Mesendoderm (in vitro differentiated cells): ENCODE measurements at regions not wholly inside any gene's neighbourhood (a gene's known extent, or its start where the extent isn't known, plus 50 kb on each side); places are given as distances from the start of the nearest gene placed in this dataset.
"Not testable (repeated sequence)": the region's sequence is repeated elsewhere in the genome, so short reads cannot be mapped to it uniquely, and the experiment has no call there.

ENCODE experiments used
- DNase-seq: peaks from one replicate; pipeline ENCODE4 v3.0.0; 2013
- H2AK5ac ChIP-seq: 2 replicates; pipeline ENCODE4 v1.6.1; 2013; ENCODE audit warnings: low read length, inconsistent platforms
- H2BK120ac ChIP-seq: 2 replicates; pipeline ENCODE4 v1.6.1; 2013; ENCODE audit warnings: low read depth, mild to moderate bottlenecking, low read length, moderate library complexity, mixed read lengths
- H2BK15ac ChIP-seq: replicated peaks from 2 replicates; pipeline ENCODE4 v1.6.1; 2013; ENCODE audit warnings: low read depth, mild to moderate bottlenecking, moderate library complexity
- H2BK5ac ChIP-seq: 2 replicates; pipeline ENCODE4 v1.6.1; 2013; ENCODE audit warnings: low read length, inconsistent platforms
- H3K18ac ChIP-seq: 2 replicates; pipeline ENCODE4 v1.6.1; 2013; ENCODE audit warnings: mild to moderate bottlenecking, low read length, mixed read lengths
- H3K23ac ChIP-seq: one replicate; pipeline ENCODE4 v1.6.1; 2013; ENCODE audit warnings: low read length
- H3K27ac ChIP-seq: 2 replicates; pipeline ENCODE4 v1.5.1; 2013; ENCODE audit warnings: low read depth, mild to moderate bottlenecking, inconsistent platforms, low read length, moderate library complexity
- H3K27me3 ChIP-seq: 2 replicates; pipeline ENCODE4 v1.6.1; 2013; ENCODE audit warnings: low read length, control low read depth, mild to moderate bottlenecking, inconsistent platforms; ENCODE audit not compliant: insufficient read depth, poor library complexity
- H3K36me3 ChIP-seq: 2 replicates; pipeline ENCODE4 v1.6.1; 2013; ENCODE audit warnings: low read length, inconsistent platforms; ENCODE audit not compliant: control insufficient read depth, insufficient read depth
- H3K4ac ChIP-seq: one replicate; pipeline ENCODE4 v1.6.1; 2013; ENCODE audit warnings: low read depth, mild to moderate bottlenecking, low read length, moderate library complexity
- H3K4me1 ChIP-seq: 2 replicates; pipeline ENCODE4 v1.6.1; 2013; ENCODE audit warnings: low read depth, low read length, inconsistent platforms; ENCODE audit not compliant: control insufficient read depth
- H3K4me2 ChIP-seq: 2 replicates; pipeline ENCODE4 v1.6.1; 2013; ENCODE audit warnings: low read length
- H3K4me3 ChIP-seq: 2 replicates; pipeline ENCODE4 v1.5.1; 2013; ENCODE audit warnings: mild to moderate bottlenecking, low read length
- H3K56ac ChIP-seq: one replicate; pipeline ENCODE4 v1.6.1; 2013; ENCODE audit warnings: low read length
- H3K79me1 ChIP-seq: 2 replicates; pipeline ENCODE4 v1.6.1; 2013; ENCODE audit warnings: low read length, inconsistent platforms
- H3K79me2 ChIP-seq: 2 replicates; pipeline ENCODE4 v1.6.1; 2013; ENCODE audit warnings: mild to moderate bottlenecking, low read length; ENCODE audit not compliant: control insufficient read depth, insufficient read depth
- H3K9ac ChIP-seq: 2 replicates; pipeline ENCODE4 v1.6.1; 2013; ENCODE audit warnings: low read length, inconsistent platforms
- H4K5ac ChIP-seq: one replicate; pipeline ENCODE4 v1.6.1; 2013; ENCODE audit warnings: low read length
- H4K8ac ChIP-seq: one replicate; pipeline ENCODE4 v1.6.1; 2013; ENCODE audit warnings: low read depth, mild to moderate bottlenecking, control low read depth, low read length, moderate library complexity
- WGBS: extraction: QIAGEN DNeasy Blood & Tissue Kit; methylation state at CpG from one replicate; pipeline ENCODE4 v1.1.7; 2013; ENCODE audit warnings: low lambda C conversion rate, missing lambda C conversion rate; ENCODE audit not compliant: insufficient coverage; ENCODE audit errors: extremely low coverage; 5-methylcytosine and 5-hydroxymethylcytosine counted together

DNA sequence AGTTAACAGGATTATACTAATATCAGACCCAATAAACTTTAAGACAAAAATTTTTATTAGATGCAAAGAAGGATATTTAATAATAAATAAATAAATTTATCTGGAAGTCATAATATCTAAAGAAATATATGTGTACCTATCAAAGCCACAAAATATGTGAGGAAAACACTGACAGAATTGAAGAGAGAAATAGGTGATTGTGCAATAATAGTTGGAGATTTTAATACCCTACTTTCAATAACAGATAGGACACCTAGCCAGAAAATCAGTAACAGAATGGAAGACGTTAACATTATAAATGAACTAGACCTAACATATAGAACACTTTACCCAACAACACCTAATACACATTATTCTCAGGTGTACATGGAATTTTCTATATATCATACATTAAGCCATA, 541.4 kb upstream of the SMC2 start:
- Histone ChIP-seq H2BK120ac (no peak overlapping the region), H3K18ac (no peak overlapping the region), H3K4me1 (no peaks in the 10 kb centered on the region), H4K8ac (no peak overlapping the region), H3K79me2 (no peaks in the 10 kb centered on the region), H3K4me2 (no peak overlapping the region), H3K56ac (no peak overlapping the region), H3K23ac (no peak overlapping the region), H3K27ac (no peak overlapping the region), H4K5ac (no peak overlapping the region), H2BK5ac (no peak overlapping the region), H2BK15ac (no peak overlapping the region), H3K9ac (no peak overlapping the region), H3K4me3 (no peak overlapping the region), H3K4ac (no peak overlapping the region), H2AK5ac (no peak overlapping the region), H3K36me3 (no peaks in the 10 kb centered on the region), H3K27me3 (no peaks in the 10 kb centered on the region), H3K79me1 (no peaks in the 10 kb centered on the region)
- WGBS = no CpG with 5 or more reads among the region's 1 CpG
- no peak for DNase-seq

DNA sequence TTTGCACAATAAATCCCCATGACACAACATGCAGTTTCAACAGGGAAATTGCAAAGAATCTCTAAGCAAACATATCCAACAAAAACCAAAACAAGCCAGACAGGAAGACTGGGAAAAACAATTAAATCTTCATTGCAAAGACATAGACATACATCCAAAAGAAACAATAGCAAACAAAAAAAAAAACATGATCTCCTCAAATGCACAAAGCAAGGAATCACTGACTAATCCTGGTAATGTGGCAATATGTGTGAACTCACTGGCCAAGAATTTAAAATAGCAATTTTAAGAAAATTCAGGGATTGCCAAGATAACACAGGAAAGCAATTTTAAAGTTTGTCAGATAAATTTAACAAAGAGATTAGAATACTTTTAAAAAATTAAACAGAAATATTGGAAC, 520.1 kb upstream of the SMC2 start:
- no peak overlapping the region for H3K4me2 ChIP-seq
- no peak overlapping the region for H2BK120ac ChIP-seq
- no peak overlapping the region for H3K18ac ChIP-seq
- H3K23ac ChIP-seq = no peak overlapping the region
- H3K4ac ChIP-seq = no peak overlapping the region
- H3K9ac ChIP-seq = no peak overlapping the region
- H3K79me1 ChIP-seq = no peaks in the 10 kb centered on the region
- H4K5ac ChIP-seq = no peak overlapping the region
- no peak overlapping the region for H2AK5ac ChIP-seq
- H3K27ac ChIP-seq = no peak overlapping the region
- no peaks in the 10 kb centered on the region for H3K27me3 ChIP-seq
- no peaks in the 10 kb centered on the region for H3K36me3 ChIP-seq
- H4K8ac ChIP-seq = no peak overlapping the region
- H3K4me3 ChIP-seq = no peak overlapping the region
- H3K79me2 ChIP-seq = no peaks in the 10 kb centered on the region
- H2BK15ac ChIP-seq = no peak overlapping the region
- no peak overlapping the region for H2BK5ac ChIP-seq
- DNase-seq = no peak
- no peak overlapping the region for H3K56ac ChIP-seq
- no peaks in the 10 kb centered on the region for H3K4me1 ChIP-seq

DNA sequence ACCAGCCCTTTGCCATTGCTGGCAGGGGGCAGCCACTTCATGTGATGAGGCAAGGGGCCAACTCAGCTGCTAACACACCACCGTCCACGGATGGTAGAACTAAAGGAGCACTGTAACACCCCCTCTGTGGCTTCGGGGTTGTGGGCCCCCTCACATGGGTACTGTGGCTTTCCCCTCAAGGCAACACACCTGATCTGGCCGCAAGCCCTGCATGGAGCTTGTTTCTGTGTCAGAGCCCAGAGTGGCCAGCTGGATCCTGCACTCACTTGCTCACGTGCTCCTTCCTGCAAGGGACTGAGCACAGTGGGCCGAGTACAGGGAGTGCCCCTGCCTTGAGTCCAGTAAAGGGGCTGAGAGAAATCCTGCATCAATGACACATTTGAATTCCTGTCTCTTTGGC, 507.4 kb upstream of the SMC2 start:
- no peak overlapping the region for H3K4me3 ChIP-seq
- no peaks in the 10 kb centered on the region for H3K79me2 ChIP-seq
- no peak overlapping the region for H3K27ac ChIP-seq
- no peaks in the 10 kb centered on the region for H3K4me1 ChIP-seq
- no peaks in the 10 kb centered on the region for H3K36me3 ChIP-seq
- no peaks in the 10 kb centered on the region for H3K27me3 ChIP-seq
- H2BK120ac ChIP-seq = no peak overlapping the region
- no peak overlapping the region for H2AK5ac ChIP-seq
- WGBS = no CpG with 5 or more reads among the region's 6 CpGs
- no peak overlapping the region for H3K4me2 ChIP-seq
- H2BK5ac ChIP-seq = no peak overlapping the region
- H3K18ac ChIP-seq = no peak overlapping the region
- H3K9ac ChIP-seq = no peak overlapping the region
- H3K79me1 ChIP-seq = no peaks in the 10 kb centered on the region
- DNase-seq = no peak
- H4K5ac ChIP-seq = no peak overlapping the region
- no peak overlapping the region for H4K8ac ChIP-seq
- no peak overlapping the region for H3K4ac ChIP-seq
- H2BK15ac ChIP-seq = no peak overlapping the region
- H3K56ac ChIP-seq = no peak overlapping the region
- H3K23ac ChIP-seq = no peak overlapping the region

DNA sequence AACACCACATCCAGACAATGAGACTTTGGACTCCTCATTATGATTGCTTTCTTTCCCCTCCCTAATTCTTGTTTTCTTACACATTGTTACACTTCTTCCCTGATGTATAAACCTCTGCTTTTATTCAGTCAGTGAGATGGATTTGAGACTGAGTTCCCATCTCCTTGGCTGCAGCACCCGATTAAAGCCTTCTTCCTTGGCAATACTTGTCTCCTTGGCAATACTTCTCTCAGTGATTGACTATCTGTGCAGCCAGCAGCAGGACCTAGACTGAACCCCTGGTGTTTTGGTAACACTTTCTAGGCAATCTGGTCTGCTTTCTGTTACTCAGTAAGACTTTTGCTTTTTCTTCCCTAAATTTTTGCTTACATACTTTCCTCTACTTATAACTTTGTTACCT, 492.8 kb upstream of the SMC2 start:
- no peak overlapping the region for H3K23ac ChIP-seq
- no peak overlapping the region for H2BK120ac ChIP-seq
- H4K5ac ChIP-seq = no peak overlapping the region
- no peaks in the 10 kb centered on the region for H3K79me2 ChIP-seq
- H2BK5ac ChIP-seq = no peak overlapping the region
- DNase-seq = no peak
- no peak overlapping the region for H4K8ac ChIP-seq
- H3K56ac ChIP-seq = no peak overlapping the region
- no peak overlapping the region for H3K4ac ChIP-seq
- H2AK5ac ChIP-seq = no peak overlapping the region
- no peak overlapping the region for H3K27ac ChIP-seq
- H3K18ac ChIP-seq = no peak overlapping the region
- no peaks in the 10 kb centered on the region for H3K4me1 ChIP-seq
- H3K9ac ChIP-seq = no peak overlapping the region
- no peak overlapping the region for H3K4me2 ChIP-seq
- H3K4me3 ChIP-seq = no peak overlapping the region
- no peaks in the 10 kb centered on the region for H3K27me3 ChIP-seq
- H3K36me3 ChIP-seq = no peaks in the 10 kb centered on the region
- no peaks in the 10 kb centered on the region for H3K79me1 ChIP-seq
- WGBS = no CpG with 5 or more reads among the region's 1 CpG
- no peak overlapping the region for H2BK15ac ChIP-seq

DNA sequence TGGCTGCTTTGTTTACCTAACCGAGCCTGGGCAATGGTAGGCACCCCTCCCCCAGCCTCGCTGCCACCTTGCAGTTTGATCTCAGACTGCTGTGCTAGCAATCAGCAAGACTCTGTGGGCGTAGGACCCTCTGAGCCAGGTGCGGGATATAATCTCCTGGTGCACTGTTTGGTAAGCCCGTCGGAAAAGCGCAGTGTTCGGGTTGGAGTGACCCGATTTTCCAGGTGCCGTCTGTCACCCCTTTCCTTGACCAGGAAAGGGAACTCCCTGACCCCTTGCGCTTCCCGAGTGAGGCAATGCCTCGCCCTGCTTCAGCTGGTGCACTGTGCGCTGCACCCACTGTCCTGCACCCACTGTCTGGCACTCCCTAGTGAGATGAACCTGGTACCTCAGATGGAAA, 482.2 kb upstream of the SMC2 start:
- H2BK5ac ChIP-seq, H3K23ac ChIP-seq, H3K9ac ChIP-seq, H2BK15ac ChIP-seq, H4K8ac ChIP-seq, H2BK120ac ChIP-seq, DNase-seq, H3K56ac ChIP-seq, H3K79me2 ChIP-seq, H4K5ac ChIP-seq, H3K4me1 ChIP-seq, H3K18ac ChIP-seq, H3K36me3 ChIP-seq, H3K4me2 ChIP-seq, H3K27me3 ChIP-seq, H3K4ac ChIP-seq, H3K27ac ChIP-seq, H3K79me1 ChIP-seq, H3K4me3 ChIP-seq, H2AK5ac ChIP-seq: not testable (repeated sequence)
- no CpG with 5 or more reads among the region's 14 CpGs for WGBS

DNA sequence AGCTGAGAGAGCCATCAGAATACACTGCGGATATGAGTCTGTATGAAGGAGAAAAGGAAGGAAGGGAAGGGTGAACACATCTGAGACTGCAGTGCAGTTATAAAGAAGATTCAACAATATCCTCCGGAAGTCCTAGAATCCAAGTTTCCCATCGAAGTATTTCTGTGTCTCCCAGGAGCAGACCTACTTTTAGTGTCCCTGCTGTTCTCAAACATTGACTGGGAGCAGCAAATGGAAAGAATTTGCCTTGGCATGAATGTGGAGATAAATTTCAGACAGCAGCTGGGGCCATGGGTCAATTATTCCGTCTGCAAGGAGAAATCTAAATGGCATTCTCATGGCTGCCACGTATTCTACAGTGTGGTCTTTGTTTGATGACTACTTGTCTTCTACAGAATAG, 478.1 kb upstream of the SMC2 start:
- no peak for DNase-seq
- H3K9ac ChIP-seq = no peak overlapping the region
- H3K56ac ChIP-seq = no peak overlapping the region
- no peaks in the 10 kb centered on the region for H3K36me3 ChIP-seq
- no peak overlapping the region for H3K27ac ChIP-seq
- no peaks in the 10 kb centered on the region for H3K79me1 ChIP-seq
- no peak overlapping the region for H3K4me3 ChIP-seq
- no CpG with 5 or more reads among the region's 5 CpGs for WGBS
- H3K79me2 ChIP-seq = no peaks in the 10 kb centered on the region
- no peak overlapping the region for H3K4ac ChIP-seq
- H2BK15ac ChIP-seq = no peak overlapping the region
- H4K5ac ChIP-seq = no peak overlapping the region
- H3K18ac ChIP-seq = no peak overlapping the region
- H2BK5ac ChIP-seq = no peak overlapping the region
- H3K4me2 ChIP-seq = no peak overlapping the region
- H4K8ac ChIP-seq = no peak overlapping the region
- H2BK120ac ChIP-seq = no peak overlapping the region
- H3K23ac ChIP-seq = no peak overlapping the region
- no peaks in the 10 kb centered on the region for H3K4me1 ChIP-seq
- H3K27me3 ChIP-seq = no peaks in the 10 kb centered on the region
- no peak overlapping the region for H2AK5ac ChIP-seq
